ENCODE measurements at regions not wholly inside any gene's neighbourhood (a gene's known extent, or its start where the extent isn't known, plus 50 kb on each side); places are given as distances from the start of the nearest gene placed in this dataset.

GRCh38 chr18:54774423-54774822, 53.9 kb upstream of the RAB27B start:
- TF ChIP-seq CTCF (IDR thresholded peaks at IDR 0.05): no peak
- Mint-ChIP-seq H3K27ac (ENCODE audit: unreplicated experiment) (peak overlapping the region; percentile 6), H3K4me3 (ENCODE audit: unreplicated experiment) (no peak overlapping the region), H3K27me3 (ENCODE audit: unreplicated experiment) (no peaks in the 10 kb centered on the region), H3K36me3 (ENCODE audit: unreplicated experiment) (no peaks in the 10 kb centered on the region), H3K4me1 (ENCODE audit: unreplicated experiment) (peaks cover 30% of the 10 kb centered on the region), H3K9me3 (ENCODE audit: unreplicated experiment) (no peaks in the 10 kb centered on the region)
- DNase-seq (ENCODE audit: extremely low spot score, unreplicated experiment): no peak

- H3K27ac Mint-ChIP-seq (ENCODE audit: unreplicated experiment): peak overlapping the region; percentile 94
- no peaks in the 10 kb centered on the region for H3K27me3 Mint-ChIP-seq (ENCODE audit: unreplicated experiment)
- no peak overlapping the region for H3K4me3 Mint-ChIP-seq (ENCODE audit: unreplicated experiment)
- H3K36me3 Mint-ChIP-seq (ENCODE audit: unreplicated experiment): no peaks in the 10 kb centered on the region
- no peak for TF ChIP-seq CTCF (IDR thresholded peaks at IDR 0.05)
- no peak for DNase-seq (ENCODE audit: extremely low spot score, unreplicated experiment)
- peaks cover 29% of the 10 kb centered on the region for H3K4me1 Mint-ChIP-seq (ENCODE audit: unreplicated experiment)
- H3K9me3 Mint-ChIP-seq (ENCODE audit: unreplicated experiment): no peaks in the 10 kb centered on the region
Observed at GRCh38 chr18:54774981-54775665, 53.2 kb upstream of the RAB27B start.

GRCh38 chr18:54775686-54776085, 52.6 kb upstream of the RAB27B start:
- Mint-ChIP-seq H3K27me3 (ENCODE audit: unreplicated experiment) (no peaks in the 10 kb centered on the region), H3K27ac (ENCODE audit: unreplicated experiment) (peak overlapping the region; percentile 94), H3K9me3 (ENCODE audit: unreplicated experiment) (no peaks in the 10 kb centered on the region), H3K4me1 (ENCODE audit: unreplicated experiment) (peaks cover 29% of the 10 kb centered on the region), H3K4me3 (ENCODE audit: unreplicated experiment) (no peak overlapping the region), H3K36me3 (ENCODE audit: unreplicated experiment) (no peaks in the 10 kb centered on the region)
- TF ChIP-seq CTCF (IDR thresholded peaks at IDR 0.05): peak; percentile 34
- DNase-seq (ENCODE audit: extremely low spot score, unreplicated experiment): no peak

GRCh38 chr18:54776282-54776977, 51.8 kb upstream of the RAB27B start:
- no peaks in the 10 kb centered on the region for H3K36me3 Mint-ChIP-seq (ENCODE audit: unreplicated experiment)
- no peaks in the 10 kb centered on the region for H3K9me3 Mint-ChIP-seq (ENCODE audit: unreplicated experiment)
- no peak for DNase-seq (ENCODE audit: extremely low spot score, unreplicated experiment)
- H3K4me1 Mint-ChIP-seq (ENCODE audit: unreplicated experiment): peaks cover 29% of the 10 kb centered on the region
- H3K27me3 Mint-ChIP-seq (ENCODE audit: unreplicated experiment): no peaks in the 10 kb centered on the region
- peak overlapping the region; percentile 94 for H3K27ac Mint-ChIP-seq (ENCODE audit: unreplicated experiment)
- no peak for TF ChIP-seq CTCF (IDR thresholded peaks at IDR 0.05)
- no peak overlapping the region for H3K4me3 Mint-ChIP-seq (ENCODE audit: unreplicated experiment)

- H3K27ac Mint-ChIP-seq (ENCODE audit: unreplicated experiment): peak overlapping the region; percentile 94
Observed at GRCh38 chr18:54777118-54777791, 51.0 kb upstream of the RAB27B start.

More at GRCh38 chr18:54777118-54777791, 51.0 kb upstream of the RAB27B start:
- H3K36me3 Mint-ChIP-seq (ENCODE audit: unreplicated experiment): no peaks in the 10 kb centered on the region
- no peak for DNase-seq (ENCODE audit: extremely low spot score, unreplicated experiment)
- no peak overlapping the region for H3K4me3 Mint-ChIP-seq (ENCODE audit: unreplicated experiment)
- peaks cover 29% of the 10 kb centered on the region for H3K4me1 Mint-ChIP-seq (ENCODE audit: unreplicated experiment)
- no peaks in the 10 kb centered on the region for H3K27me3 Mint-ChIP-seq (ENCODE audit: unreplicated experiment)
- H3K9me3 Mint-ChIP-seq (ENCODE audit: unreplicated experiment): no peaks in the 10 kb centered on the region
- TF ChIP-seq CTCF (IDR thresholded peaks at IDR 0.05): no peak

All from osteocyte (in vitro differentiated cells).